ENCODE measurements at regions not wholly inside any gene's neighbourhood (a gene's known extent, or its start where the extent isn't known, plus 50 kb on each side); places are given as distances from the start of the nearest gene placed in this dataset.
A peak's percentile ranks its signal among the peaks of the same experiment; 100 is the strongest.

GRCh38 chr2:88396209-88396608, 56.3 kb downstream of the FOXI3 start:
- H3K4me1 ChIP-seq (ENCODE audit: control insufficient read depth, insufficient read depth, low read length), result no peaks in the 10 kb centered on the region
- in situ Hi-C loops (cut with MboI; ENCODE audit: low sequenced_read_pairs) (no loop called here), intact Hi-C loops (cut with micrococcal nuclease) (no loop called here), dilution Hi-C loops (cut with HindIII; ENCODE audit: low sequenced_read_pairs, unreplicated experiment) (no loop called here)
- no peak for DNase-seq
- no peak overlapping the region for H4K5ac ChIP-seq (ENCODE audit: low read depth, low read length)
- H2AK5ac ChIP-seq (ENCODE audit: low read depth, low read length), result no peak overlapping the region
- no peak overlapping the region for H4K91ac ChIP-seq (ENCODE audit: insufficient read depth, low read depth, low read length)
- TF ChIP-seq CEBPB (IDR thresholded peaks at IDR 0.05; ENCODE audit: low read depth, low read length), result 0 out of 2 replicates have a peak, but pooled peaks have one; percentile 17
- TF ChIP-seq CTCF (conservative IDR thresholded peaks at IDR 0.05; ENCODE audit: low read depth, low read length), result no peak
- TF ChIP-seq BHLHE40 (IDR thresholded peaks at IDR 0.05; ENCODE audit: low read depth, low read length), result no peak
- no peak overlapping the region for H3K23ac ChIP-seq (ENCODE audit: low read depth, low read length)
- H3K27me3 ChIP-seq (ENCODE audit: control insufficient read depth, insufficient read depth, low read length), result no peaks in the 10 kb centered on the region
- H3K9ac ChIP-seq (ENCODE audit: low read depth, low read length), result no peak overlapping the region
- no peak overlapping the region for H2AFZ ChIP-seq (replicated peaks; ENCODE audit: low read length, poor library complexity)
- WGBS, 2 experiments (ENCODE audit: extremely low coverage in 2 of 2, insufficient read length in 1 of 2), result no CpG with 5 or more reads among the region's 4 CpGs
- no peaks in the 10 kb centered on the region for H4K20me1 ChIP-seq (ENCODE audit: insufficient read depth, low read length)
- H3K36me3 ChIP-seq (ENCODE audit: control insufficient read depth, insufficient read depth, low read length), result no peaks in the 10 kb centered on the region
- ATAC-seq (ENCODE audit: low read depth), result no peak
- no peaks in the 10 kb centered on the region for H3K9me3 ChIP-seq (ENCODE audit: control insufficient read depth, insufficient read depth, low read length)
- no peaks in the 10 kb centered on the region for H3K9me1 ChIP-seq (ENCODE audit: insufficient read depth, low read length)
- no peaks in the 10 kb centered on the region for H3K79me1 ChIP-seq (ENCODE audit: low read depth in 1 of 2, low read length in 2 of 2)
- H2BK15ac ChIP-seq (ENCODE audit: low read depth, low read length), result no peak overlapping the region
- H2BK120ac ChIP-seq (ENCODE audit: low read depth, low read length), result no peak overlapping the region
- H3K4me2 ChIP-seq (ENCODE audit: low read depth, low read length), result no peak overlapping the region
- no peak overlapping the region for H3K14ac ChIP-seq (replicated peaks; ENCODE audit: low read depth, low read length)
- H2AK9ac ChIP-seq (replicated peaks; ENCODE audit: low read depth, low read length, poor library complexity), result no peak overlapping the region
- H3K56ac ChIP-seq (ENCODE audit: extremely low read depth, insufficient read depth, low read length), result no peak overlapping the region
- H3K27ac ChIP-seq (ENCODE audit: insufficient read depth, low read length), result no peak overlapping the region
- no peak overlapping the region for H4K8ac ChIP-seq (ENCODE audit: low read depth in 2 of 2, low read length in 2 of 2)
- no peak overlapping the region for H2BK5ac ChIP-seq (ENCODE audit: low read depth, low read length, poor library complexity, severe bottlenecking)
- no TSS peak for BruUV-seq (replicated peaks)
- no peak overlapping the region for H3K18ac ChIP-seq (ENCODE audit: low read depth, low read length)
- ChIA-PET POLR2A (ENCODE audit: unreplicated experiment) (no interaction called here), CTCF (no interaction called here)
- H3K4me3 ChIP-seq (ENCODE audit: insufficient read depth, low read depth, low read length), result no peak overlapping the region
- no peak overlapping the region for H2BK20ac ChIP-seq (ENCODE audit: low read depth, low read length)
- no peak overlapping the region for H3K4ac ChIP-seq (ENCODE audit: low read depth, low read length)
